Tibial artery (tissue), 4 donors: ENCODE measurements at regions not wholly inside any gene's neighbourhood (a gene's known extent, or its start where the extent isn't known, plus 50 kb on each side); places are given as distances from the start of the nearest gene placed in this dataset.

Source experiments
- DNase-seq, 2 donors: peaks; one replicate each; pipeline ENCODE4 v3.0.0-alpha.2; 2019
- H3K27ac ChIP-seq, 2 donors: fragments of 200-600 bp; sonication (generic) in 1 of 2; 1 replicate in 1 of 2; 2 replicates in 1 of 2; pipeline ENCODE4 v1.5.1; 2018 to 2019; ENCODE audit warnings: mild to moderate bottlenecking in 1 of 2
- H3K27me3 ChIP-seq, 2 donors: fragments of 200-600 bp; sonication (generic) in 1 of 2; one replicate each; pipeline versions ENCODE4 v1.5.1 to v1.6.0; 2016 to 2019
- H3K36me3 ChIP-seq, 3 donors: fragments of 200-600 bp; sonication (generic) in 2 of 3; one replicate each; pipeline ENCODE4 v1.5.1; 2016 to 2019; ENCODE audit warnings: mild to moderate bottlenecking in 2 of 3
- H3K4me1 ChIP-seq, 4 donors: fragments of 200-600 bp; sonication (generic) in 2 of 4; 1 replicate in 3 of 4; 2 replicates in 1 of 4; pipeline ENCODE4 v1.5.1; 2016 to 2019
- H3K4me3 ChIP-seq, 2 donors: fragments of 200-600 bp; sonication (generic) in 1 of 2; 1 replicate in 1 of 2; 2 replicates in 1 of 2; pipeline ENCODE4 v1.5.1; 2018 to 2019; ENCODE audit warnings: mild to moderate bottlenecking in 2 of 2
- H3K9me3 ChIP-seq, 3 donors: fragments of 200-600 bp; sonication (generic) in 1 of 3; one replicate each; pipeline ENCODE4 v1.5.1; 2016 to 2019
- CTCF ChIP-seq, 2 experiments: fragments of 200-600 bp in 1 of 2; fragments of 450-650 bp in 1 of 2; IDR thresholded peaks; one replicate each; pipeline ENCODE4 v1.5.1; 2017 to 2019; ENCODE audit warnings: antibody characterized with exemption in 2 of 2, mild to moderate bottlenecking in 1 of 2, moderate library complexity in 1 of 2
- intact Hi-C: fragments of 100-400 bp; cut with DNase I; formaldehyde crosslinking; loops from one replicate; pipeline ENCODE4 v1.15.0; 2023; ENCODE audit warnings: low total_unique reads

GRCh38 chr21:15522148-15522547, 207.6 kb upstream of the USP25 start:
- Histone ChIP-seq H3K27me3 (no peaks in the 10 kb centered on the region), H3K27ac (no peak overlapping the region), H3K4me1 (no peaks in the 10 kb centered on the region), H3K4me3 (no peak overlapping the region), H3K36me3 (no peaks in the 10 kb centered on the region), H3K9me3 (no peaks in the 10 kb centered on the region)
- no peak for TF ChIP-seq CTCF (IDR thresholded peaks at IDR 0.05)
- intact Hi-C loops, result no loop called here
- DNase-seq, result no peak

- Histone ChIP-seq H3K27ac (no peak overlapping the region), H3K9me3 (no peaks in the 10 kb centered on the region), H3K4me1 (no peaks in the 10 kb centered on the region), H3K36me3 (no peaks in the 10 kb centered on the region), H3K4me3 (no peak overlapping the region), H3K27me3 (no peaks in the 10 kb centered on the region)
- intact Hi-C loops, result no loop called here
- no peak for DNase-seq
- TF ChIP-seq CTCF (IDR thresholded peaks at IDR 0.05), result no peak
Measured at GRCh38 chr21:15524855-15525254, 204.9 kb upstream of the USP25 start.

GRCh38 chr21:15526798-15527197, 203.0 kb upstream of the USP25 start:
- intact Hi-C loops, result no loop called here
- H3K4me3 ChIP-seq, result no peak overlapping the region
- H3K4me1 ChIP-seq, result no peaks in the 10 kb centered on the region
- no peaks in the 10 kb centered on the region for H3K36me3 ChIP-seq
- H3K27me3 ChIP-seq, result no peaks in the 10 kb centered on the region
- no peaks in the 10 kb centered on the region for H3K9me3 ChIP-seq
- no peak overlapping the region for H3K27ac ChIP-seq
- DNase-seq, result no peak
- no peak for TF ChIP-seq CTCF (IDR thresholded peaks at IDR 0.05)

GRCh38 chr21:15528346-15528745, 201.4 kb upstream of the USP25 start:
- no peak for DNase-seq

GRCh38 chr21:15531986-15532385, 197.8 kb upstream of the USP25 start:
- DNase-seq, result no peak

More at GRCh38 chr21:15528346-15528745, 201.4 kb upstream of the USP25 start:
- no peaks in the 10 kb centered on the region for H3K4me1 ChIP-seq
- H3K27me3 ChIP-seq, result no peaks in the 10 kb centered on the region
- no peak overlapping the region for H3K4me3 ChIP-seq
- no peaks in the 10 kb centered on the region for H3K36me3 ChIP-seq
- TF ChIP-seq CTCF (IDR thresholded peaks at IDR 0.05), result no peak
- H3K9me3 ChIP-seq, result no peaks in the 10 kb centered on the region
- H3K27ac ChIP-seq, result no peak overlapping the region
- intact Hi-C loops, result no loop called here

More at GRCh38 chr21:15531986-15532385, 197.8 kb upstream of the USP25 start:
- Histone ChIP-seq H3K4me1 (no peaks in the 10 kb centered on the region), H3K9me3 (no peaks in the 10 kb centered on the region), H3K4me3 (no peak overlapping the region), H3K36me3 (no peaks in the 10 kb centered on the region), H3K27ac (no peak overlapping the region), H3K27me3 (no peaks in the 10 kb centered on the region)
- intact Hi-C loops, result no loop called here
- no peak for TF ChIP-seq CTCF (IDR thresholded peaks at IDR 0.05)
